ENCODE measurements at regions not wholly inside any gene's neighbourhood (a gene's known extent, or its start where the extent isn't known, plus 50 kb on each side); places are given as distances from the start of the nearest gene placed in this dataset.

DNA sequence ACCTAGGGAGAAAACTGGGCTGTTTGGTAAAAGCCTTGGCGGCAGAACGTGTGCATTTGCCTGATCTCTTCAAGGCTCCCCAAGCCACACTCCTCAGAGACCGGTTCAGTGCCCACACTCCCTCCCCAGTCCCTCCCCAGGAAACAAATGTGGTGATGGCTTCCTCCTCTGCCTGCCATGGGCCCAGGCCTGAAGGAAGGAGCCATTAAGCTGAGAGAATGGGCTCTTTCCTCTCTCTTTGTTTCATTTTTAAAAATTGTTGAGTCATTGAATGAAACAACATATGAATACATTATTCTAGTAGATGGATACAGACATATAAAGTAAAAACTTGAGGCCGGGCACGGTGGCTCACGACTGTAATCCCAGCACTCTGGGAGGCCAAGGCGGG is 50.6 kb upstream of the YWHAQ start:
- Histone ChIP-seq H3K9ac (ENCODE audit: low read depth, low read length) (no peak overlapping the region), H3K4me3 (ENCODE audit: low read length) (no peak overlapping the region), H3K36me3 (ENCODE audit: insufficient read depth, low read depth, low read length) (no peaks in the 10 kb centered on the region), H3K9me3 (ENCODE audit: insufficient read depth, low read depth, low read length) (no peaks in the 10 kb centered on the region), H3K4me1 (ENCODE audit: insufficient read depth, low read length) (no peaks in the 10 kb centered on the region), H3K27me3 (ENCODE audit: insufficient read depth, low read length) (no peaks in the 10 kb centered on the region), H3K27ac (ENCODE audit: low read length) (no peak overlapping the region)

GRCh38 chr2:9685637-9686036 is 54.8 kb upstream of the YWHAQ start:
- no peaks in the 10 kb centered on the region for H3K4me1 ChIP-seq (ENCODE audit: insufficient read depth, low read length)
- H3K9me3 ChIP-seq (ENCODE audit: insufficient read depth, low read depth, low read length): no peaks in the 10 kb centered on the region
- H3K27me3 ChIP-seq (ENCODE audit: insufficient read depth, low read length): no peaks in the 10 kb centered on the region
- H3K36me3 ChIP-seq (ENCODE audit: insufficient read depth, low read depth, low read length): no peaks in the 10 kb centered on the region
- no peak overlapping the region for H3K4me3 ChIP-seq (ENCODE audit: low read length)
- H3K9ac ChIP-seq (ENCODE audit: low read depth, low read length): no peak overlapping the region
- no peak overlapping the region for H3K27ac ChIP-seq (ENCODE audit: low read length)

GRCh38 chr2:9686061-9686460 is 55.3 kb upstream of the YWHAQ start:
- no peaks in the 10 kb centered on the region for H3K36me3 ChIP-seq (ENCODE audit: insufficient read depth, low read depth, low read length)
- H3K9me3 ChIP-seq (ENCODE audit: insufficient read depth, low read depth, low read length): no peaks in the 10 kb centered on the region
- H3K9ac ChIP-seq (ENCODE audit: low read depth, low read length): no peak overlapping the region
- no peak overlapping the region for H3K4me3 ChIP-seq (ENCODE audit: low read length)
- H3K4me1 ChIP-seq (ENCODE audit: insufficient read depth, low read length): no peaks in the 10 kb centered on the region
- no peak overlapping the region for H3K27ac ChIP-seq (ENCODE audit: low read length)
- H3K27me3 ChIP-seq (ENCODE audit: insufficient read depth, low read length): no peaks in the 10 kb centered on the region

GRCh38 chr2:9690252-9690651 is 59.5 kb upstream of the YWHAQ start:
- no peaks in the 10 kb centered on the region for H3K36me3 ChIP-seq (ENCODE audit: insufficient read depth, low read depth, low read length)
- H3K4me1 ChIP-seq (ENCODE audit: insufficient read depth, low read length): peaks cover 6% of the 10 kb centered on the region; the same call in 1 of the 2 replicates
- no peak overlapping the region for H3K4me3 ChIP-seq (ENCODE audit: low read length)
- H3K27ac ChIP-seq (ENCODE audit: low read length): no peak overlapping the region
- no peaks in the 10 kb centered on the region for H3K27me3 ChIP-seq (ENCODE audit: insufficient read depth, low read length)
- no peaks in the 10 kb centered on the region for H3K9me3 ChIP-seq (ENCODE audit: insufficient read depth, low read depth, low read length)
- no peak overlapping the region for H3K9ac ChIP-seq (ENCODE audit: low read depth, low read length)

GRCh38 chr2:9690716-9691498 is 60.1 kb upstream of the YWHAQ start:
- peaks cover 6% of the 10 kb centered on the region; the same call in 1 of the 2 replicates for H3K4me1 ChIP-seq (ENCODE audit: insufficient read depth, low read length)

GRCh38 chr2:9692456-9693195 is 61.8 kb upstream of the YWHAQ start:
- H3K27ac ChIP-seq (ENCODE audit: low read length): no peak overlapping the region
- no peak overlapping the region for H3K4me3 ChIP-seq (ENCODE audit: low read length)
- no peaks in the 10 kb centered on the region for H3K27me3 ChIP-seq (ENCODE audit: insufficient read depth, low read length)
- no peaks in the 10 kb centered on the region for H3K9me3 ChIP-seq (ENCODE audit: insufficient read depth, low read depth, low read length)
- no peak overlapping the region for H3K9ac ChIP-seq (ENCODE audit: low read depth, low read length)
- H3K4me1 ChIP-seq (ENCODE audit: insufficient read depth, low read length): peaks cover 6% of the 10 kb centered on the region; the same call in 1 of the 2 replicates
- no peaks in the 10 kb centered on the region for H3K36me3 ChIP-seq (ENCODE audit: insufficient read depth, low read depth, low read length)

More at GRCh38 chr2:9690716-9691498, 60.1 kb upstream of the YWHAQ start:
- Histone ChIP-seq H3K27ac (ENCODE audit: low read length) (no peak overlapping the region), H3K9me3 (ENCODE audit: insufficient read depth, low read depth, low read length) (no peaks in the 10 kb centered on the region), H3K27me3 (ENCODE audit: insufficient read depth, low read length) (no peaks in the 10 kb centered on the region), H3K4me3 (ENCODE audit: low read length) (no peak overlapping the region), H3K9ac (ENCODE audit: low read depth, low read length) (no peak overlapping the region), H3K36me3 (ENCODE audit: insufficient read depth, low read depth, low read length) (no peaks in the 10 kb centered on the region)

DNA sequence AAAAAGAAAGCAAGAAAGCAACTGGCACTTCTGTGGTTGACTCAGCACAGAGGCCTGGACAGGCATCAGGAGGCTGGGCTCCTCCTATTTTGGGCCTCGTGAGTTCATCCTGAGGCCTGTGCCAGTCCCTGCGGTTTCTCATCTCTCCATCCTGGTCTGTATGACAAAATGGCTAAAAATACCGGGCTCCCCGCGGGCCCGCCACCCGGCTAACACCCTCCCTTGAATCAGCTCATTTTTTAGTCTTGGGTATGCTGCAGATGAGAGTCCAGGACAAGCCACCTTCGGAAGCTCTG is 62.3 kb upstream of the YWHAQ start:
- Histone ChIP-seq H3K9me3 (ENCODE audit: insufficient read depth, low read depth, low read length) (no peaks in the 10 kb centered on the region), H3K27me3 (ENCODE audit: insufficient read depth, low read length) (no peaks in the 10 kb centered on the region), H3K4me1 (ENCODE audit: insufficient read depth, low read length) (peaks cover 6% of the 10 kb centered on the region; the same call in 1 of the 2 replicates), H3K27ac (ENCODE audit: low read length) (no peak overlapping the region), H3K9ac (ENCODE audit: low read depth, low read length) (no peak overlapping the region), H3K4me3 (ENCODE audit: low read length) (no peak overlapping the region), H3K36me3 (ENCODE audit: insufficient read depth, low read depth, low read length) (no peaks in the 10 kb centered on the region)

GRCh38 chr2:9693646-9694045 is 62.8 kb upstream of the YWHAQ start:
- Histone ChIP-seq H3K9ac (ENCODE audit: low read depth, low read length) (no peak overlapping the region), H3K4me1 (ENCODE audit: insufficient read depth, low read length) (peaks cover 6% of the 10 kb centered on the region; the same call in 1 of the 2 replicates), H3K36me3 (ENCODE audit: insufficient read depth, low read depth, low read length) (no peaks in the 10 kb centered on the region), H3K4me3 (ENCODE audit: low read length) (no peak overlapping the region), H3K27ac (ENCODE audit: low read length) (no peak overlapping the region), H3K9me3 (ENCODE audit: insufficient read depth, low read depth, low read length) (no peaks in the 10 kb centered on the region), H3K27me3 (ENCODE audit: insufficient read depth, low read length) (no peaks in the 10 kb centered on the region)

- Histone ChIP-seq H3K4me3 (ENCODE audit: low read length) (no peak overlapping the region), H3K4me1 (ENCODE audit: insufficient read depth, low read length) (peaks cover 6% of the 10 kb centered on the region; the same call in 1 of the 2 replicates), H3K9me3 (ENCODE audit: insufficient read depth, low read depth, low read length) (no peaks in the 10 kb centered on the region), H3K27ac (ENCODE audit: low read length) (no peak overlapping the region), H3K9ac (ENCODE audit: low read depth, low read length) (no peak overlapping the region), H3K36me3 (ENCODE audit: insufficient read depth, low read depth, low read length) (no peaks in the 10 kb centered on the region), H3K27me3 (ENCODE audit: insufficient read depth, low read length) (no peaks in the 10 kb centered on the region)
These were observed 64.0 kb upstream of the YWHAQ start for GRCh38 chr2:9694661-9695234.

- Histone ChIP-seq H3K9me3 (ENCODE audit: insufficient read depth, low read depth, low read length) (no peaks in the 10 kb centered on the region), H3K4me3 (ENCODE audit: low read length) (no peak overlapping the region), H3K4me1 (ENCODE audit: insufficient read depth, low read length) (peaks cover 6% of the 10 kb centered on the region; the same call in 1 of the 2 replicates), H3K27ac (ENCODE audit: low read length) (no peak overlapping the region), H3K9ac (ENCODE audit: low read depth, low read length) (no peak overlapping the region), H3K27me3 (ENCODE audit: insufficient read depth, low read length) (no peaks in the 10 kb centered on the region), H3K36me3 (ENCODE audit: insufficient read depth, low read depth, low read length) (no peaks in the 10 kb centered on the region)
These were observed 65.1 kb upstream of the YWHAQ start for GRCh38 chr2:9695941-9696340.

DNA sequence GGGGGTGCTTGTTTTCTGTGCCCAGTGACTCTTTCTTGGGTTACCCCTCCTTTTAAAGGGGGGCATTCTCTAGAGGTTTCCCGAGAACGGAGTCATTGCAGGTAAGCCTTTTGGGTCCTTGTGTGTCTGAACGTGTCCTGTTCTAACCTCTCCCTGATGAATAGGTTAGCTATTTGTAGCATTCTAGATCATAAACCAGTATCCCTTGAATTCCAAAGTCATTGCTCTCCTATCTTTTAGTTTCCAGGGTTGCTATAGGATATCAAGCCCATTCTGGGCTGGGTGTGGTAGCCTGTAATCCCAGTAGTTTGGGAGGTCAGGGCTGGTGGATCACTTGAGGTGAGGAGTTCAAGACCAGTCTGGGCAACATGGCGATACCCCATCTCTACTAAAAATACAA is 65.9 kb upstream of the YWHAQ start:
- H3K27ac ChIP-seq (ENCODE audit: low read length): no peak overlapping the region
- H3K27me3 ChIP-seq (ENCODE audit: insufficient read depth, low read length): no peaks in the 10 kb centered on the region
- no peaks in the 10 kb centered on the region for H3K9me3 ChIP-seq (ENCODE audit: insufficient read depth, low read depth, low read length)
- no peaks in the 10 kb centered on the region for H3K36me3 ChIP-seq (ENCODE audit: insufficient read depth, low read depth, low read length)
- no peak overlapping the region for H3K9ac ChIP-seq (ENCODE audit: low read depth, low read length)
- no peak overlapping the region for H3K4me3 ChIP-seq (ENCODE audit: low read length)
- H3K4me1 ChIP-seq (ENCODE audit: insufficient read depth, low read length): peaks cover 6% of the 10 kb centered on the region; the same call in 1 of the 2 replicates

GRCh38 chr2:9697909-9698308 is 67.1 kb upstream of the YWHAQ start:
- Histone ChIP-seq H3K27me3 (ENCODE audit: insufficient read depth, low read length) (no peaks in the 10 kb centered on the region), H3K4me3 (ENCODE audit: low read length) (no peak overlapping the region), H3K27ac (ENCODE audit: low read length) (no peak overlapping the region), H3K4me1 (ENCODE audit: insufficient read depth, low read length) (no peaks in the 10 kb centered on the region), H3K36me3 (ENCODE audit: insufficient read depth, low read depth, low read length) (no peaks in the 10 kb centered on the region), H3K9ac (ENCODE audit: low read depth, low read length) (no peak overlapping the region), H3K9me3 (ENCODE audit: insufficient read depth, low read depth, low read length) (no peaks in the 10 kb centered on the region)
